GM12865 (cell line): ENCODE measurements at regions not wholly inside any gene's neighbourhood (a gene's known extent, or its start where the extent isn't known, plus 50 kb on each side); places are given as distances from the start of the nearest gene placed in this dataset.

Source experiments
- DNase-seq: peaks from one replicate; pipeline ENCODE4 v3.0.0; 2010; ENCODE audit warnings: low read depth
- H3K4me3 ChIP-seq: 2 replicates; pipeline ENCODE4 v1.5.1; 2011; ENCODE audit warnings: mild to moderate bottlenecking, low read depth, low read length, control low read depth
- TF ChIP-seq, protein P1 (sequence below): IDR thresholded peaks from 2 replicates; pipeline ENCODE4 v1.5.1; 2011; ENCODE audit warnings: low read length, control low read depth, low read depth, inconsistent platforms; ENCODE audit not compliant: insufficient read depth; ENCODE audit errors: missing control alignments

DNA sequence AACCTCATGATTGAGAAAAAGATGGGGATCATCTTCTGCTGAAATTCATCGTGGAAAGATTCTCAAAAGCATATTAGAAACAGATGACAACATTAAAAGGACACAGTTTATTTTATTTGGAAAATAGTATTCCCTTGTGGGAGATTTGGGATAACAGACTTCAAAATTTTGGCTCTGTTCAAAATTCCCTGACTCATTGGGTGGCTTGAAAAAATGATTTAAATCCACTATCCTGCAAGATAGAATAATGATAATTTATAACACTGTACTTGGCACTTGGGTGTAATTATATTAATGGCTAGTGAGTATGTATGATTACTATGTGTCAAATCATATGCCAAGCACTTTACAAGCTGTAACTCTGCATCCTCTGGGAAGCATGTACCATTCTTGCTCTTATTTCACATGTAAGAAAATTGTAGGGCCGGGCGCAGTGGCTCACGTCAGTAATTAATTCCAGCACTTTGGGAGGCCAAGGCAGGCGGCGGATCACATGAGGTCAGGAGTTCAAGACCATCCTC is 128.8 kb downstream of the LMNTD1 start:
- no peak overlapping the region for H3K4me3 ChIP-seq
- TF ChIP-seq, protein P1, sequence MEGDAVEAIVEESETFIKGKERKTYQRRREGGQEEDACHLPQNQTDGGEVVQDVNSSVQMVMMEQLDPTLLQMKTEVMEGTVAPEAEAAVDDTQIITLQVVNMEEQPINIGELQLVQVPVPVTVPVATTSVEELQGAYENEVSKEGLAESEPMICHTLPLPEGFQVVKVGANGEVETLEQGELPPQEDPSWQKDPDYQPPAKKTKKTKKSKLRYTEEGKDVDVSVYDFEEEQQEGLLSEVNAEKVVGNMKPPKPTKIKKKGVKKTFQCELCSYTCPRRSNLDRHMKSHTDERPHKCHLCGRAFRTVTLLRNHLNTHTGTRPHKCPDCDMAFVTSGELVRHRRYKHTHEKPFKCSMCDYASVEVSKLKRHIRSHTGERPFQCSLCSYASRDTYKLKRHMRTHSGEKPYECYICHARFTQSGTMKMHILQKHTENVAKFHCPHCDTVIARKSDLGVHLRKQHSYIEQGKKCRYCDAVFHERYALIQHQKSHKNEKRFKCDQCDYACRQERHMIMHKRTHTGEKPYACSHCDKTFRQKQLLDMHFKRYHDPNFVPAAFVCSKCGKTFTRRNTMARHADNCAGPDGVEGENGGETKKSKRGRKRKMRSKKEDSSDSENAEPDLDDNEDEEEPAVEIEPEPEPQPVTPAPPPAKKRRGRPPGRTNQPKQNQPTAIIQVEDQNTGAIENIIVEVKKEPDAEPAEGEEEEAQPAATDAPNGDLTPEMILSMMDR, result no peak
- DNase-seq, result no peak

DNA sequence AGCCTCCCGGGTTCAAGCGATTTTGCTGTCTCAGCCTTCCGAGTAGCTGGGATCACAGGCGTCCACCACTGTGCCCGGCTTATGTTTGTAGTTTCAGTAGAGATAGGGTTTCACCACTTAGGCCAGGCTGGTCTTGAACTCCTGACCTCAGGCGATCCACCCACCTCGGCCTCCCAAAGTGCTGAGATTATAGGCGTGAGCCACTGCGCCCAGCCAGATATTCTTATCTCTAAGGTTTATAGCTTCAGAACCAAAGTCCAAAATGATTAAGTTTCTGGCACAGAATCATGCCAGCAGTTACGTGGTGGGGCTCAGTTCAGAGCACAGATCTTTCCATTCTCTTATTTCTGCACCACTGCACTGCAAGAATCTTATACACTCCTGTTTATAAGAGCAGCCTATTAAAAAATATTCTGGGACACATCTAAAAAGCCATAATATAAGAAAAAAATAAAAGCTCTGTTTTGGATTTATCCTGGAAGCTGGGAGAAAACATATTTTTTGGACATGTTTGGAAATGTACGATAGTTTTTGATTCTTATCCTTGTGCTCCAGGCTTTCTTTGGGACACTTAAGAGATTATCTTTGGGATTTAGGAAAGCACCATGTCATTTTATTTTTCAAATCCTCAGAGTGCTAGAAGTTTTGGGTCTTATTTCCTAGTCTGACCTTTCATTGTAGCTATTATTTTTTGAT is 129.6 kb downstream of the LMNTD1 start:
- H3K4me3 ChIP-seq, result no peak overlapping the region
- TF ChIP-seq, protein P1, result no peak
- DNase-seq, result no peak

DNA sequence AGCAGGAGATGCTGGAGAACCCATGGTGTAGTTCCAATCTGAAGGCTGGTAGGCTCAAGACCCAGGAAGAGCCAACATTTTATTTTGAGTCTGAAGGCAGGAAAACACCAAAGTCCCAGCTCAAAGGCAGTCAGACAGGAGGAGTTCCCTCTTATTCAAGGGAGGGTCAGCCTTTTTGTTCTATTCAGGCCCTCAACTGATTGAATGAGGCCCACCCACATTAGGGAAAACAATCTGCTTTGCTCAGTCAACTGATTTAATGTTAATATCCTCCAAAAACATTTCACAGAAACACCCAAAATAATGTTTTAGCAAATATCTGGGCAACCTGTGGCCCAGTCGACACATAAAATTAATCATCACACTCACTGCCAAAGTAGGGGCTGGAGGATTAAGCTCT is 130.8 kb downstream of the LMNTD1 start:
- no peak for DNase-seq
- TF ChIP-seq, protein P1, result no peak

DNA sequence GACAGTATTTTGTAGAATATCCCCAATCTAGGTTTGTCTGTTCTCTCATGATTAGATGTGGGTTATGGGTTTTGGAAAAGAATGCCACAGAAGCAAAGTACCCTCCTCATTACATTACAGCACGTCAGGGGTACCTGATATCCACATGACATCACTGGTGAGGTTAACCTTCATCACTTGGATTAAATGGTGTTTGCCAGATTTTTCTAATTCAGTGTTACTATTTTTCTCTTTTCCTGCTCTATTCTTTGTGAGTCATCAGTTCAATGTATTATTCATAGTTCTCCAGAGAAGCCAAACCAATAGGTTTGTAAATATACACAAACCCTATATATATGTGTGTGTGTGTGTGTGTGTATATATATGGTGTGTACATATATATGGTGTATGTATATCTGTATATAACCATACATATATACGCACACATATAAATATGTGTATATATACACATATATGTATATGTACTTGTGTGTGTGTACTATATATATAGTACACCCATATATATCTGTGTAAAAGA is 131.4 kb downstream of the LMNTD1 start:
- H3K4me3 ChIP-seq, result no peak overlapping the region
- no peak for DNase-seq
- TF ChIP-seq, protein P1, result no peak

More for the DNA sequence above, 130.8 kb downstream of the LMNTD1 start:
- H3K4me3 ChIP-seq, result no peak overlapping the region

DNA sequence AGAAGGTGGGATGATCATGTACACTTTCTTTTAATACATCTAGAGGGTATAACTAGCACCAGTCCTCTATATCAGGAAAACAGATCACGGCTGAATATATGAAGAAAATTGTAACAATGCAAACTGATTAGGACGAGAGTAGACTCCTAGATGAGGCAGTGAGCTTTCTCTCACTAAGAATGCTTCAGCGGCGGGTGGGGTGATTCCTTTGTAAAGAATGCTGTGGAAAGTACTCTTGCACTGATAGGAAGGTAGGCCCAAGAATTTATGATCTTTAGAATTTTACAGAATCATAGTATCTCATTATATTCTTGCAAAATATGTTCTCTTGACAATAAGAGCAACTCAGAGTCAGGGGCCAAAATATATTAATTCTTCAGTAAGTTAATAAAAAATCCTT is 133.0 kb downstream of the LMNTD1 start:
- H3K4me3 ChIP-seq, result no peak overlapping the region
- DNase-seq, result no peak
- TF ChIP-seq, protein P1, result no peak

DNA sequence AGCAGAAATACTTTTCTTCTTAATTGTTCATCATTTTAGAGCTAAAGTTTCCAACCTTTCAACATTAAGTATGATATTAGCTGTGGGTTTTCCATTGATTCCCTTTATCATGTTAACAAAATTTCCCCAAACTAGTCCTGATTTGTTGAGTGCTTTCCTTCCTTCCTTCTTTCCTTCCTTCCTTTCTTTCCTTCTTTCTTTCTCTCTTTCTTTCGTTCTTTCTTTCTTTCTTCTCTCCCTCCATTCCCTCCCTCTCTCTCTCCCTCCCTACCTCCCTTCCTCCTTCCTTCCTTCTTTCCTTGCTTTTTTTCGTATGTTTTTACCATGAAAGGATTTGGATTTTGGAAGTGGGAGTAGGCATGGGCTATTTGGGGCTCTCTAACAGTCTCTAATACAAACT is 133.5 kb downstream of the LMNTD1 start:
- no peak overlapping the region for H3K4me3 ChIP-seq
- no peak for DNase-seq
- TF ChIP-seq, protein P1, result no peak
